GM10248 (cell line): ENCODE measurements at regions not wholly inside any gene's neighbourhood (a gene's known extent, or its start where the extent isn't known, plus 50 kb on each side); places are given as distances from the start of the nearest gene placed in this dataset.

Experiments
- CTCF ChIA-PET: fragments of 300-600 bp; sonication (Branson Sonifier 250); formaldehyde crosslinking; extraction: SDS; loops from one replicate; lab custom pipeline; 2021; ENCODE audit warnings: antibody characterized with exemption; lab: Yijun Ruan, JAX
- POLR2A ChIA-PET: fragments of 350-650 bp; sonication (Branson Sonifier 250); formaldehyde crosslinking; extraction: SDS; loops from one replicate; lab custom pipeline; 2020; ENCODE audit warnings: antibody characterized with exemption; lab: Yijun Ruan, JAX
- DNase-seq: peaks from one replicate; pipeline ENCODE4 v3.0.0; 2012; ENCODE audit errors: extremely low spot score
- CTCF ChIP-seq: IDR thresholded peaks from 2 replicates; pipeline ENCODE4 v1.5.1; 2012; ENCODE audit warnings: mild to moderate bottlenecking, low read depth; ENCODE audit errors: extremely low read depth, missing control alignments, control extremely low read depth

- no peak for TF ChIP-seq CTCF
- CTCF ChIA-PET: interaction anchor here (1.3 to 2.3 kb wide), 2 partner anchors 10 to 14 kb away, joined by 3 to 7 read pairs; no protein-coding TSS in a partner anchor
- DNase-seq: no peak
- POLR2A ChIA-PET: no interaction called here
Observed at GRCh38 chr6:106017454-106017853, 68.7 kb upstream of the PRDM1 start.

GRCh38 chr6:106014955-106015354 is 71.2 kb upstream of the PRDM1 start:
- no peak for TF ChIP-seq CTCF
- no peak for DNase-seq
- ChIA-PET POLR2A (no interaction called here), CTCF (interaction anchor here (1.0 kb wide), 1 partner anchor 41 kb away, joined by 3 read pairs; no protein-coding TSS in a partner anchor)

- CTCF ChIA-PET: interaction anchor here (0.9 to 1.4 kb wide), 2 partner anchors 23 to 29 kb away, joined by 3 read pairs; no protein-coding TSS in a partner anchor
- POLR2A ChIA-PET: interaction anchor here (0.6 kb wide), 1 partner anchor 9 kb away, joined by 4 read pairs; no protein-coding TSS in a partner anchor
- TF ChIP-seq CTCF: no peak
- DNase-seq: no peak
Observed at GRCh38 chr6:106011476-106011875, 74.7 kb upstream of the PRDM1 start.

- POLR2A ChIA-PET: no interaction called here
- CTCF ChIA-PET: interaction anchor here (1.1 kb wide), 2 partner anchors 12 to 217 kb away, joined by 3 read pairs; no protein-coding TSS in a partner anchor
- no peak for DNase-seq
- TF ChIP-seq CTCF: no peak
Observed at GRCh38 chr6:106005954-106006353, 80.2 kb upstream of the PRDM1 start.

- ChIA-PET CTCF (no interaction called here), POLR2A (no interaction called here)
- no peak for DNase-seq
- TF ChIP-seq CTCF: no peak
Observed at GRCh38 chr6:106005013-106005412, 81.1 kb upstream of the PRDM1 start.

GRCh38 chr6:106003268-106003987 is 82.7 kb upstream of the PRDM1 start:
- no peak for DNase-seq
- TF ChIP-seq CTCF: no peak
- ChIA-PET POLR2A (no interaction called here), CTCF (interaction anchor here (1.0 kb wide), 1 partner anchor 15 kb away, joined by 3 read pairs; no protein-coding TSS in a partner anchor)
